SK-N-SH (cell line): ENCODE measurements at regions not wholly inside any gene's neighbourhood (a gene's known extent, or its start where the extent isn't known, plus 50 kb on each side); places are given as distances from the start of the nearest gene placed in this dataset.

Experiments used
- CTCF ChIA-PET: fragments of 300-600, 350-600 bp; formaldehyde crosslinking; extraction: SDS; loops from one replicate; lab custom pipeline; 2021; lab: Yijun Ruan, JAX
- POLR2A ChIA-PET: fragments of 350-600 bp; sonication (Branson Sonifier 250); formaldehyde crosslinking; extraction: SDS; loops from one replicate; lab custom pipeline; 2020; ENCODE audit warnings: antibody characterized with exemption, inconsistent platforms; lab: Yijun Ruan, JAX
- DNase-seq: peaks from one replicate; pipeline ENCODE4 v3.0.0; 2012
- H2AFZ ChIP-seq: fragments of 200-600 bp; sonication (generic); 2 replicates; pipeline ENCODE4 v1.8.1; 2016; ENCODE audit warnings: antibody characterized with exemption, mild to moderate bottlenecking, low read depth
- H3F3A ChIP-seq: fragments of 200-600 bp; sonication (generic); replicated peaks from 2 replicates; pipeline ENCODE3; 2016; ENCODE audit warnings: antibody characterized with exemption, mild to moderate bottlenecking; ENCODE audit not compliant: insufficient read depth
- H3K27ac ChIP-seq, 2 experiments: fragments of 200-500 bp in 1 of 2; fragments of 200-600 bp in 1 of 2; sonication (Bioruptor generic) in 1 of 2; sonication (generic), shearing (Covaris generic) in 1 of 2; 2 replicates each; pipeline versions ENCODE4 v1.5.1 to v1.6.1; 2014 to 2016; ENCODE audit warnings: low read depth in 2 of 2, inconsistent platforms in 1 of 2, low read length in 1 of 2, mild to moderate bottlenecking in 1 of 2, mixed read lengths in 1 of 2
- H3K27me3 ChIP-seq: fragments of 200-600 bp; sonication (generic), shearing (Covaris generic); 2 replicates; pipeline ENCODE4 v1.6.1; 2016; ENCODE audit warnings: mixed run types; ENCODE audit not compliant: insufficient read depth
- H3K36me3 ChIP-seq, 2 experiments: fragments of 200-500 bp in 1 of 2; fragments of 200-600 bp in 1 of 2; sonication (Bioruptor generic) in 1 of 2; sonication (generic) in 1 of 2; replicated peaks in 1 of 2; 2 replicates each; pipeline versions ENCODE3 to v1.5.1; 2014 to 2016; ENCODE audit warnings: low read length in 1 of 2, mild to moderate bottlenecking in 1 of 2; ENCODE audit not compliant: insufficient read depth in 2 of 2, control insufficient read depth in 1 of 2
- H3K4me1 ChIP-seq, 2 experiments: fragments of 200-500 bp in 1 of 2; fragments of 200-600 bp in 1 of 2; sonication (Bioruptor generic) in 1 of 2; sonication (generic), shearing (Covaris generic) in 1 of 2; 2 replicates each; pipeline versions ENCODE4 v1.5.1 to v1.6.1; 2014 to 2016; ENCODE audit warnings: low read depth in 1 of 2, low read length in 1 of 2, mixed run types in 1 of 2; ENCODE audit not compliant: insufficient read depth in 2 of 2, control insufficient read depth in 1 of 2
- H3K4me2 ChIP-seq: fragments of 200-600 bp; sonication (generic), shearing (Covaris generic); 2 replicates; pipeline ENCODE4 v1.6.1; 2017; ENCODE audit warnings: mixed run types
- H3K4me3 ChIP-seq, 2 experiments: fragments of 200-500 bp in 1 of 2; fragments of 200-600 bp in 1 of 2; sonication (Bioruptor generic) in 1 of 2; sonication (generic), shearing (Covaris generic) in 1 of 2; 2 replicates each; pipeline versions ENCODE4 v1.5.1 to v1.8.1; 2014 to 2016; ENCODE audit warnings: low read depth in 2 of 2, inconsistent platforms in 1 of 2, low read length in 1 of 2, mild to moderate bottlenecking in 1 of 2, mixed read lengths in 1 of 2, moderate library complexity in 1 of 2
- H3K79me2 ChIP-seq: fragments of 200-600 bp; sonication (generic); 2 replicates; pipeline ENCODE4 v1.8.1; 2017; ENCODE audit warnings: mild to moderate bottlenecking; ENCODE audit not compliant: insufficient read depth
- H3K9ac ChIP-seq: fragments of 200-600 bp; sonication (generic); 2 replicates; pipeline ENCODE4 v1.6.1; 2017; ENCODE audit warnings: mixed run types
- H3K9me2 ChIP-seq: fragments of 200-600 bp; sonication (generic); 2 replicates; pipeline ENCODE4 v1.6.1; 2017; ENCODE audit warnings: mixed run types
- H3K9me3 ChIP-seq: fragments of 200-600 bp; sonication (generic); 2 replicates; pipeline ENCODE4 v1.6.1; 2017; ENCODE audit warnings: mixed run types, mild to moderate bottlenecking, moderate library complexity
- H4K20me1 ChIP-seq: fragments of 200-600 bp; sonication (generic); 2 replicates; pipeline ENCODE4 v1.6.1; 2017; ENCODE audit warnings: mild to moderate bottlenecking, mixed run types; ENCODE audit not compliant: insufficient read depth
- EP300 ChIP-seq, 2 experiments: IDR thresholded peaks; 2 replicates each; pipeline versions ENCODE4 v1.4.0 to v1.6.1; 2012; ENCODE audit warnings: borderline replicate concordance in 1 of 2, low read depth in 1 of 2, low read length in 1 of 2
- EZH2phosphoT487 ChIP-seq: fragments of 200-600 bp; sonication (generic); IDR thresholded peaks from 2 replicates; pipeline ENCODE4 v1.6.1; 2017; ENCODE audit warnings: low read depth, mixed run types, mild to moderate bottlenecking, antibody characterized with exemption, moderate library complexity, borderline replicate concordance
- FOSL2 ChIP-seq: IDR thresholded peaks from 2 replicates; pipeline ENCODE4 v1.4.0; 2012; ENCODE audit warnings: low read depth, mild to moderate bottlenecking, moderate library complexity, borderline replicate concordance
- FOXJ3 ChIP-seq: sonication (generic); formaldehyde crosslinking; IDR thresholded peaks from 2 replicates; pipeline ENCODE4 v1.5.1; 2020; ENCODE audit warnings: mild to moderate bottlenecking, missing genetic modification reagents
- FOXM1 ChIP-seq: IDR thresholded peaks from 2 replicates; pipeline ENCODE4 v1.4.0; 2012; ENCODE audit warnings: low read depth, mild to moderate bottlenecking
- GATA2 ChIP-seq: sonication (generic); formaldehyde crosslinking; IDR thresholded peaks from 2 replicates; pipeline ENCODE4 v1.5.0; 2020; ENCODE audit warnings: mild to moderate bottlenecking, missing genetic modification reagents
- JUND ChIP-seq: IDR thresholded peaks from 2 replicates; pipeline ENCODE4 v1.4.0; 2012
- MAX ChIP-seq: IDR thresholded peaks from 2 replicates; pipeline ENCODE4 v1.4.0; 2012; ENCODE audit warnings: low read depth
- MEF2A ChIP-seq: IDR thresholded peaks from 2 replicates; pipeline ENCODE4 v1.4.0; 2012; ENCODE audit warnings: low read depth, borderline replicate concordance
- MXI1 ChIP-seq: IDR thresholded peaks from 2 replicates; pipeline ENCODE4 v1.6.1; 2012; ENCODE audit warnings: mild to moderate bottlenecking, low read depth, low read length, improper control_type of control experiment
- POLR2AphosphoS5 ChIP-seq: IDR thresholded peaks from 2 replicates; pipeline ENCODE4 v1.6.1; 2012; ENCODE audit warnings: low read depth, low read length
- RAD21 ChIP-seq: IDR thresholded peaks from 2 replicates; pipeline ENCODE4 v1.6.1; 2012; ENCODE audit warnings: mild to moderate bottlenecking, low read length
- RFX5 ChIP-seq: IDR thresholded peaks from 2 replicates; pipeline ENCODE4 v1.6.1; 2012; ENCODE audit warnings: mild to moderate bottlenecking, improper control_type of control experiment, low read length
- SIN3A ChIP-seq: IDR thresholded peaks from 2 replicates; pipeline ENCODE4 v1.6.1; 2012; ENCODE audit warnings: low read depth, mild to moderate bottlenecking, low read length, moderate library complexity, borderline replicate concordance
- TAF1 ChIP-seq: IDR thresholded peaks from 2 replicates; pipeline ENCODE4 v1.6.1; 2012; ENCODE audit warnings: low read depth, mild to moderate bottlenecking, low read length, moderate library complexity, borderline replicate concordance
- TEAD4 ChIP-seq: IDR thresholded peaks from 2 replicates; pipeline ENCODE4 v1.4.0; 2012; ENCODE audit warnings: mild to moderate bottlenecking, borderline replicate concordance; ENCODE audit not compliant: insufficient read depth
- YY1 ChIP-seq: IDR thresholded peaks from 2 replicates; pipeline ENCODE4 v1.4.0; 2012; ENCODE audit warnings: low read depth, mild to moderate bottlenecking
- WGBS: methylation state at CpG from one replicate; pipeline ENCODE4 v1.1.6; 2017; ENCODE audit warnings: low lambda C conversion rate; 5-methylcytosine and 5-hydroxymethylcytosine counted together
- TF ChIP-seq, protein P1 (sequence below): fragments of 200-600 bp; sonication (generic); IDR thresholded peaks from 2 replicates; pipeline ENCODE4 v1.6.1; 2017; ENCODE audit warnings: antibody characterized with exemption, mild to moderate bottlenecking, moderate library complexity
- TF ChIP-seq, protein P2 (sequence below): IDR thresholded peaks from 2 replicates; pipeline ENCODE4; 2012

- Histone ChIP-seq H3K4me2 (no peak overlapping the region), H3K27ac (no peak overlapping the region), H3K4me3 (no peak overlapping the region), H3K9me2 (no peaks in the 10 kb centered on the region), H3K9me3 (0 out of 2 replicates have a peak, but pooled peaks cover under 1% of the 10 kb centered on the region), H3K36me3 (no peaks in the 10 kb centered on the region), H4K20me1 (no peaks in the 10 kb centered on the region), H3K79me2 (no peaks in the 10 kb centered on the region), H3K4me1 (no peaks in the 10 kb centered on the region), H2AFZ (no peak overlapping the region), H3K27me3 (no peaks in the 10 kb centered on the region), H3K9ac (no peak overlapping the region), H3F3A (no peaks in the 10 kb centered on the region)
- 20% methylated on average over 1 of the region's 1 CpG for WGBS
- no peak for DNase-seq
- POLR2A ChIA-PET: no interaction called here
- TF ChIP-seq TEAD4 (no peak), MEF2A (no peak), RFX5 (no peak), GATA2 (CRISPR knock-in tag) (no peak), FOXJ3 (CRISPR knock-in tag) (no peak), FOSL2 (no peak), YY1 (no peak), MAX (no peak), JUND (no peak), EP300 (IDR thresholded peaks at IDR 0.05; ENCODE audit: borderline replicate concordance in 1 of 2, low read depth in 1 of 2, low read length in 1 of 2) (no peak), RAD21 (no peak), TAF1 (no peak)
- TF ChIP-seq, protein P1, sequence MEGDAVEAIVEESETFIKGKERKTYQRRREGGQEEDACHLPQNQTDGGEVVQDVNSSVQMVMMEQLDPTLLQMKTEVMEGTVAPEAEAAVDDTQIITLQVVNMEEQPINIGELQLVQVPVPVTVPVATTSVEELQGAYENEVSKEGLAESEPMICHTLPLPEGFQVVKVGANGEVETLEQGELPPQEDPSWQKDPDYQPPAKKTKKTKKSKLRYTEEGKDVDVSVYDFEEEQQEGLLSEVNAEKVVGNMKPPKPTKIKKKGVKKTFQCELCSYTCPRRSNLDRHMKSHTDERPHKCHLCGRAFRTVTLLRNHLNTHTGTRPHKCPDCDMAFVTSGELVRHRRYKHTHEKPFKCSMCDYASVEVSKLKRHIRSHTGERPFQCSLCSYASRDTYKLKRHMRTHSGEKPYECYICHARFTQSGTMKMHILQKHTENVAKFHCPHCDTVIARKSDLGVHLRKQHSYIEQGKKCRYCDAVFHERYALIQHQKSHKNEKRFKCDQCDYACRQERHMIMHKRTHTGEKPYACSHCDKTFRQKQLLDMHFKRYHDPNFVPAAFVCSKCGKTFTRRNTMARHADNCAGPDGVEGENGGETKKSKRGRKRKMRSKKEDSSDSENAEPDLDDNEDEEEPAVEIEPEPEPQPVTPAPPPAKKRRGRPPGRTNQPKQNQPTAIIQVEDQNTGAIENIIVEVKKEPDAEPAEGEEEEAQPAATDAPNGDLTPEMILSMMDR: no peak
- CTCF ChIA-PET: no interaction called here
Measured at GRCh38 chr21:25503981-25504380, 103.3 kb downstream of the MRPL39 start.

DNA sequence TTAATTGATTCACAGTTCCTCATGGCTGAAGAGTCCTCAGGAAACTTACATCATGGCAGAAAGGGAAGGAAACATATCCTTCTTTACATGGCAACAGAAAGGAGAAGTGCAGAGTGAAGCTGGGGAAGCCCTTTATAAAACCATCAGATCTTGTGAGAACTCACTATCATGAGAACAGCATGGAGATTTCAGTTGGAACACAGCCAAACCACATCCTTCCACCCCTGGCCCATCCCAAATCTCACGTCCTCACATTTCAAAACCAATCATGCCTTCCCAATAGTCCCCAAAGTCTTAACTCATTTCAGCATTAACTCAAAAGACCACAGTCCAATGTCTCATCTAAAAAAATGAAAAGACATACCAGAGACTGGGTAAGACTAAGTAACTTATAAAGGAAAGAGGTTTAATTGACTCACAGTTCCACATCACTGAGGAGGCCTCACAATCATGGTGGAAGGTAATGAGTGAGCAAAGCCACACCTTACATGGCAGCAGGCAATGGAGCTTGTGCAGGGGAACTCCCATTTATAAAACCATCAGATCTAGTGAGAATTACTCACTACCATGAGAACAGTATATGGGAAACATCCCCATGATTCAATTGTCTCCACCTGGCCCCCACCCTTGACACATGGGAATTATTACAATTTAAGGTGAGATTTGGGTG lies 105.2 kb downstream of the MRPL39 start:
- Histone ChIP-seq H3K9me3 (no peaks in the 10 kb centered on the region), H3F3A (no peaks in the 10 kb centered on the region), H4K20me1 (no peaks in the 10 kb centered on the region), H2AFZ (no peak overlapping the region), H3K36me3 (no peaks in the 10 kb centered on the region), H3K4me3 (no peak overlapping the region), H3K4me1 (no peaks in the 10 kb centered on the region), H3K27me3 (no peaks in the 10 kb centered on the region), H3K4me2 (no peak overlapping the region), H3K27ac (no peak overlapping the region), H3K9ac (no peak overlapping the region), H3K79me2 (no peaks in the 10 kb centered on the region), H3K9me2 (no peaks in the 10 kb centered on the region)
- 8% methylated on average over 1 of the region's 1 CpG for WGBS
- DNase-seq: no peak
- TF ChIP-seq TAF1 (no peak), MAX (no peak), EZH2phosphoT487 (no peak), RFX5 (no peak), SIN3A (no peak), POLR2AphosphoS5 (no peak), MXI1 (no peak), FOXM1 (no peak)
- TF ChIP-seq, protein P2, sequence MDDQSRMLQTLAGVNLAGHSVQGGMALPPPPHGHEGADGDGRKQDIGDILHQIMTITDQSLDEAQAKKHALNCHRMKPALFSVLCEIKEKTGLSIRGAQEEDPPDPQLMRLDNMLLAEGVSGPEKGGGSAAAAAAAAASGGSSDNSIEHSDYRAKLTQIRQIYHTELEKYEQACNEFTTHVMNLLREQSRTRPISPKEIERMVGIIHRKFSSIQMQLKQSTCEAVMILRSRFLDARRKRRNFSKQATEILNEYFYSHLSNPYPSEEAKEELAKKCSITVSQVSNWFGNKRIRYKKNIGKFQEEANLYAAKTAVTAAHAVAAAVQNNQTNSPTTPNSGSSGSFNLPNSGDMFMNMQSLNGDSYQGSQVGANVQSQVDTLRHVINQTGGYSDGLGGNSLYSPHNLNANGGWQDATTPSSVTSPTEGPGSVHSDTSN: no peak
- TF ChIP-seq, protein P1: no peak
- CTCF ChIA-PET: no interaction called here
- POLR2A ChIA-PET: no interaction called here
